Heart right ventricle (tissue), 16 donors: ENCODE measurements at regions not wholly inside any gene's neighbourhood (a gene's known extent, or its start where the extent isn't known, plus 50 kb on each side); places are given as distances from the start of the nearest gene placed in this dataset.

ENCODE experiments used
- ATAC-seq, 8 donors: fragments of 200-7000 bp; cut with Tn5 transposase; one replicate each; pipeline ENCODE4 v1.9.1; 2020; ENCODE audit warnings: mild to moderate bottlenecking in 8 of 8, moderate library complexity in 8 of 8, moderate number of reproducible peaks in 1 of 8
- DNase-seq, 2 donors: peaks; one replicate each; pipeline ENCODE4 v3.0.0-alpha.2; 2020
- H3K27ac ChIP-seq, 10 donors: fragments of 200-600 bp; sonication (generic) in 2 of 10; one replicate each; pipeline versions ENCODE4 v1.5.0 to v1.8.0; 2020 to 2022; ENCODE audit warnings: mild to moderate bottlenecking in 3 of 10
- H3K27me3 ChIP-seq, 7 donors: fragments of 200-600 bp; one replicate each; pipeline ENCODE4 v1.8.0; 2021 to 2022; ENCODE audit warnings: mild to moderate bottlenecking in 2 of 7
- H3K36me3 ChIP-seq, 9 donors: fragments of 200-600 bp; sonication (generic) in 1 of 9; one replicate each; pipeline versions ENCODE4 v1.5.0 to v1.8.0; 2020 to 2022; ENCODE audit warnings: mild to moderate bottlenecking in 2 of 9
- H3K4me1 ChIP-seq, 9 donors: fragments of 200-600 bp; sonication (generic) in 1 of 9; one replicate each; pipeline versions ENCODE4 v1.5.0 to v1.8.0; 2020 to 2022; ENCODE audit warnings: mild to moderate bottlenecking in 4 of 9
- H3K4me3 ChIP-seq, 10 donors: fragments of 200-600 bp; sonication (generic) in 2 of 10; one replicate each; pipeline versions ENCODE4 v1.5.0 to v1.8.0; 2020 to 2022; ENCODE audit warnings: mild to moderate bottlenecking in 7 of 10, moderate library complexity in 2 of 10
- H3K9me3 ChIP-seq, 11 donors: fragments of 200-600 bp in 10 of 11; sonication (generic) in 2 of 11; one replicate each; pipeline versions ENCODE4 v1.5.0 to v1.8.0; 2013 to 2022; ENCODE audit warnings: mild to moderate bottlenecking in 2 of 11, control low read depth in 1 of 11, moderate library complexity in 1 of 11
- WGBS, 2 donors: extraction: QIAGEN DNeasy Blood & Tissue Kit; methylation state at CpG; one replicate each; pipeline ENCODE4 v1.1.7; 2013; ENCODE audit warnings: inconsistent platforms in 1 of 2; 5-methylcytosine and 5-hydroxymethylcytosine counted together
- intact Hi-C, 10 donors: fragments of 100-400 bp; cut with DNase I; formaldehyde crosslinking; loops; one replicate each; pipeline versions ENCODE4 v1.11.1 to v1.14.2; 2022
- TF ChIP-seq, protein P1 (sequence below), 9 donors: fragments of 200-600 bp; sonication (generic) in 2 of 9; IDR thresholded peaks; one replicate each; pipeline versions ENCODE4 v1.5.0 to v1.8.0; 2021 to 2022; ENCODE audit warnings: antibody characterized with exemption in 9 of 9, mild to moderate bottlenecking in 5 of 9, moderate library complexity in 1 of 9
- donor health status: Arrhythmogenic right ventricular cardiomyopathy.
- donor health status: ischemic (EF 13 %, LVEDD 7.1; RV severe dilation, severe dysfunction).
- donor health status: healthy with polysubstance abuse.
- donor health status: DM: no; HTN: yes; CAD: no.
- donor health status: DM: no; HTN: no; CAD: no.
- donor health status: ischemic (EF 25% LVEDD 6.9; RV normal size, moderate dysfunction).
- donor health status: ischemic (EF 25% LVEDD 5.7; RV mildly dilated, moderate dysfunction).
- donor health status: healthy.
- donor health status: DM: yes; HTN: yes; CAD: no.
- donor health status: Ischemic cardiomyopathy.
- donor health status: ischemic (EF 35%, LVEDD 5.7; RV mildly dilated, moderate dysfunction).
- donor health status: nonischemic (EF 11% LVEDD 7.7; RV severe dilation, severe dysfunction).
- donor health status: DM: yes; HTN: yes; CAD: no.
- donor health status: PGD.
- donor health status: ischemic (EF 29% LVEDD 5.4; RV normal size, mild dysfunction).
- donor health status: nonischemic (EF 23%, LVEDD 6.1; RV moderate dilation, normal function).

DNA sequence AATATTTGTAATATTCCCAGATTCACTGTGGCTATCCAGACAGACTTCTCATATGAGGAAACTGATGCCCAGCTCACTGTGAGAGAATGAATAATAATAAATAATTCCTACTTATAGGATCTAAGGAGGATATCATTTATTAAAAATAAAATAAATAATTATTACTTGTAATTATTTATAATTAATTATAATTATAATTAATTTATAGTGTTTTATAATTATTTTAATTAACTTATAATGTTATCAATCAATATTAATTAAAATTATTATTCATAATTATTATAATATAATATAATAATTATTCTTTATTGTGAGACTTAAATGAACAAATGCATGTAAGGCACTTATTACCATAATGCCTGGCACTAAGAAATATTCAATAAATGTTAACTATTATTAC is 192.8 kb downstream of the GALC start:
- intact Hi-C loops, result loop anchor here in 1 of 10 donors (10.0 kb wide), 1 partner anchor 95 kb away; no protein-coding TSS in a partner anchor
- Histone ChIP-seq H3K27ac (no peak overlapping the region), H3K4me1 (no peaks in the 10 kb centered on the region), H3K36me3 (no peaks in the 10 kb centered on the region), H3K27me3 (no peaks in the 10 kb centered on the region), H3K9me3 (no peaks in the 10 kb centered on the region), H3K4me3 (no peak overlapping the region)
- TF ChIP-seq, protein P1, sequence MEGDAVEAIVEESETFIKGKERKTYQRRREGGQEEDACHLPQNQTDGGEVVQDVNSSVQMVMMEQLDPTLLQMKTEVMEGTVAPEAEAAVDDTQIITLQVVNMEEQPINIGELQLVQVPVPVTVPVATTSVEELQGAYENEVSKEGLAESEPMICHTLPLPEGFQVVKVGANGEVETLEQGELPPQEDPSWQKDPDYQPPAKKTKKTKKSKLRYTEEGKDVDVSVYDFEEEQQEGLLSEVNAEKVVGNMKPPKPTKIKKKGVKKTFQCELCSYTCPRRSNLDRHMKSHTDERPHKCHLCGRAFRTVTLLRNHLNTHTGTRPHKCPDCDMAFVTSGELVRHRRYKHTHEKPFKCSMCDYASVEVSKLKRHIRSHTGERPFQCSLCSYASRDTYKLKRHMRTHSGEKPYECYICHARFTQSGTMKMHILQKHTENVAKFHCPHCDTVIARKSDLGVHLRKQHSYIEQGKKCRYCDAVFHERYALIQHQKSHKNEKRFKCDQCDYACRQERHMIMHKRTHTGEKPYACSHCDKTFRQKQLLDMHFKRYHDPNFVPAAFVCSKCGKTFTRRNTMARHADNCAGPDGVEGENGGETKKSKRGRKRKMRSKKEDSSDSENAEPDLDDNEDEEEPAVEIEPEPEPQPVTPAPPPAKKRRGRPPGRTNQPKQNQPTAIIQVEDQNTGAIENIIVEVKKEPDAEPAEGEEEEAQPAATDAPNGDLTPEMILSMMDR (IDR thresholded peaks at IDR 0.05), result no peak
- DNase-seq (no peak), ATAC-seq (no peak)

DNA sequence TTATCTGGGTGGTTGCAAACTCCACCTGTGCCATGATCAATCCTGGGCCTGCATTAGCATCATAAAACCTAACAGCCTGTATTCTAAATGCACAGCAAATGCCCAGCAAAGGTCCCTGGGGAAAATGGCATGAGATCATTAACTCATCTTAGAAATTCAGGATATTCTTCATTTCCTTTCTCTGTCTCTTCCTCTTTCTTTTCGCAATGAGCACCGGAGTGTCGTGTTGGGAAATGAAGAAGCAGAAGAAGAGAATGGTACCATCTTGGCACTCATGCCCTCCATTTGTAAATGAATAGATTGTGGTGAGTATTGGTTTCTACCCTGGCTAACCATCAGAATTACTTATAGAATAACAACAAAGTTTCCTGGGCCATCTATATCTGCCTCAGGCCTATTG is 193.6 kb downstream of the GALC start:
- ATAC-seq (no peak), DNase-seq (no peak)
- intact Hi-C loops, result no loop called here
- Histone ChIP-seq H3K36me3 (no peaks in the 10 kb centered on the region), H3K27ac (no peak overlapping the region), H3K27me3 (no peaks in the 10 kb centered on the region), H3K9me3 (no peaks in the 10 kb centered on the region), H3K4me3 (no peak overlapping the region), H3K4me1 (no peaks in the 10 kb centered on the region)
- TF ChIP-seq, protein P1 (IDR thresholded peaks at IDR 0.05), result no peak
- 74 to 81% methylated on average over 3 of the region's 3 CpGs for WGBS, 2 donors

DNA sequence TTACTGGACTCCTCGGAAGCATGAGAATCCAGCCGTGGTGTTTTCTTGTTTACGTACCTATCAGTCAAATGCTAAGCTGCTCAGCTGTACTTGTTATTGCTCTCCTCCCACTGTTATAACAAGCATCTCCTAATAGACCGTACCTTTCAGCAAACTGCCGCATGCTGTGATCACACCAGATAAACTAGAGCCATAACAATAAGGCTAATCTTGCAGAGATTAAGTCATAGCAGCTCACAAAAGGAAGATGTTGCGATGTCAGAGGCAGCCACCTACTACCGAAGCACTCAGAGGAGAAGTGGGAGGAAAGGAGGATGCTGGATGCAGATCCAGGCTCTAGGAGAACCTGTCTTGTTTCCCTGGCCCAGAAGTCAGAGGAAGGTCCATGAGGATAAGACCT is 196.0 kb downstream of the GALC start:
- TF ChIP-seq, protein P1 (IDR thresholded peaks at IDR 0.05), result no peak
- intact Hi-C loops, result no loop called here
- H3K27ac ChIP-seq, result no peak overlapping the region
- H3K27me3 ChIP-seq, result peaks cover 0 to 6% (median 0%) of the 10 kb centered on the region in 7 donors
- no peaks in the 10 kb centered on the region for H3K9me3 ChIP-seq
- 69 to 72% methylated on average over 7 of the region's 7 CpGs for WGBS, 2 donors
- H3K4me3 ChIP-seq, result no peak overlapping the region
- H3K4me1 ChIP-seq, result no peaks in the 10 kb centered on the region
- H3K36me3 ChIP-seq, result no peaks in the 10 kb centered on the region
- ATAC-seq, result no peak
- no peak for DNase-seq

DNA sequence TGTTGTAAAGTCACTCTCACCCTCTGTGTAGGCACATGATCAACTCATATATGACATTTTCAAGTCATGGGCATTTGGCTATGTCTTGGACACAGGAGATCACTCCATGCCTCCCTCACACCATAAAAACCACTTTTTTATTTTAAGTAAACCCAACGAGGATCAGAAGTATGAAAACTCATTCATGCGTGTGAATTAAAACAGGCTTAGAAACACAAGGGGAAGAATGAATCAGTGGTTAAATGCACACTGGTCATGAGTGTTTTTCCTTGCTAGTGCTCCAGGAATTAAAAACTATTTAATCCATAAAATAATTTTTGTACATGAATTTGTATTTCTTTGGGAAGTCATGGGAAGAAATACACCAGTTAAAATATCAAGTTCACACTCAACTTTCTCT is 198.4 kb downstream of the GALC start:
- H3K27ac ChIP-seq, result no peak overlapping the region
- H3K4me3 ChIP-seq, result no peak overlapping the region
- WGBS, 2 donors, result 75 to 84% methylated on average over 2 of the region's 2 CpGs
- H3K4me1 ChIP-seq, result no peaks in the 10 kb centered on the region
- DNase-seq (no peak), ATAC-seq (no peak)
- no peaks in the 10 kb centered on the region for H3K9me3 ChIP-seq
- intact Hi-C loops, result no loop called here
- H3K27me3 ChIP-seq, result peaks cover 0 to 6% (median 0%) of the 10 kb centered on the region in 7 donors
- H3K36me3 ChIP-seq, result no peaks in the 10 kb centered on the region
- TF ChIP-seq, protein P1 (IDR thresholded peaks at IDR 0.05), result no peak

DNA sequence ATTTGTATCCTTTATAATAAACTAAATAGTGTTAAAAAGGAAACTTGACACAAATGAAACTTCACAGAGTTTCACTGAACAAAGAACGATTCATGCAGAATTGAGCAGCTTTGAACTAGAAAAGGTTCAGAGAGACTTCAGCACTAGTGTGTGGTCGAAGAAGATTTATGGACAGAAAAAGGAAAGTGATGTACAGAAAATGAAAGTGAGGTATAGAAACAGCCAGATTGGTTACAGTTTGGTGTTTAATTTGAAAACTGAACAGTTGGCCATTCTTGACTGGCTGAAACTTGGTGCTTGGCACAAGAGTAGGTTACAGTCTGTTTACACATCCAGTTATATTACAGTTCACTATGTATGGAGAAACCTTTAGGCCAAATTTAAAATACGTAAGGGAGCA is 207.1 kb downstream of the GALC start:
- DNase-seq (no peak), ATAC-seq (no peak)
- Histone ChIP-seq H3K27me3 (no peaks in the 10 kb centered on the region), H3K36me3 (no peaks in the 10 kb centered on the region), H3K27ac (no peak overlapping the region), H3K4me1 (no peaks in the 10 kb centered on the region), H3K9me3 (peaks cover 0 to 11% (median 3%) of the 10 kb centered on the region in 11 donors), H3K4me3 (no peak overlapping the region)
- WGBS, 2 donors, result 93% methylated on average over 3 of the region's 3 CpGs
- intact Hi-C loops, result no loop called here
- TF ChIP-seq, protein P1 (IDR thresholded peaks at IDR 0.05), result no peak
